ENCODE measurements at regions not wholly inside any gene's neighbourhood (a gene's known extent, or its start where the extent isn't known, plus 50 kb on each side); places are given as distances from the start of the nearest gene placed in this dataset.

DNA sequence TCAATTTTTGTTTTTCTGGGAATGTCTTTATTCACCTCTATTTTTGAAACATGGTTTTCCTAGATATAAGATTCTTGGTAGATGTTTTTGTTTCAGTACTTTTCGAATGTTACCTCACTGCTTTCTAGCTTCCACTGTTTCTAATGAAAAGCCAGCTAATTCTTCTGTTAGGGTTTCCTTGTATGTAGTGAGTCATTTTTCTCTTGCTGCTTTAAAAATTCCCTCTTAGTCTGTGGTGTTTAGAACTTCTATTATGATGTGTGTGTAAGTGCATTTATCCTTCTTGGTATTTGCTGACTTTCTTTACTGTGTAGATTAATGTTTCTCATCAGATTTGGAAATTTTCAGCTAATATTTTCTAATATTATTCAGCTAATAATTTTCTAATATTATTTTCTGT lies 151.1 kb upstream of the OSTN start:
- H3K9me3 ChIP-seq (ENCODE audit: control insufficient read depth, insufficient read depth, low read length): no peaks in the 10 kb centered on the region
- no peaks in the 10 kb centered on the region for H3K27me3 ChIP-seq (ENCODE audit: control insufficient read depth, low read length)
- no peak overlapping the region for H3K27ac ChIP-seq (ENCODE audit: low read depth, low read length)
- H3K36me3 ChIP-seq (ENCODE audit: control insufficient read depth, low read length): no peaks in the 10 kb centered on the region
- H3K79me2 ChIP-seq (ENCODE audit: control insufficient read depth, low read length): no peaks in the 10 kb centered on the region
- H3K4me2 ChIP-seq (ENCODE audit: low read length): no peak overlapping the region
- no peaks in the 10 kb centered on the region for H3F3A ChIP-seq (ENCODE audit: control insufficient read depth, insufficient read depth)
- H3K4me1 ChIP-seq (ENCODE audit: control insufficient read depth, low read length): no peaks in the 10 kb centered on the region
- no peak overlapping the region for H3K4me3 ChIP-seq (ENCODE audit: low read length)
- TF ChIP-seq EZH2phosphoT487 (IDR thresholded peaks at IDR 0.05; ENCODE audit: borderline replicate concordance, low read length): no peak
- TF ChIP-seq, protein P1, sequence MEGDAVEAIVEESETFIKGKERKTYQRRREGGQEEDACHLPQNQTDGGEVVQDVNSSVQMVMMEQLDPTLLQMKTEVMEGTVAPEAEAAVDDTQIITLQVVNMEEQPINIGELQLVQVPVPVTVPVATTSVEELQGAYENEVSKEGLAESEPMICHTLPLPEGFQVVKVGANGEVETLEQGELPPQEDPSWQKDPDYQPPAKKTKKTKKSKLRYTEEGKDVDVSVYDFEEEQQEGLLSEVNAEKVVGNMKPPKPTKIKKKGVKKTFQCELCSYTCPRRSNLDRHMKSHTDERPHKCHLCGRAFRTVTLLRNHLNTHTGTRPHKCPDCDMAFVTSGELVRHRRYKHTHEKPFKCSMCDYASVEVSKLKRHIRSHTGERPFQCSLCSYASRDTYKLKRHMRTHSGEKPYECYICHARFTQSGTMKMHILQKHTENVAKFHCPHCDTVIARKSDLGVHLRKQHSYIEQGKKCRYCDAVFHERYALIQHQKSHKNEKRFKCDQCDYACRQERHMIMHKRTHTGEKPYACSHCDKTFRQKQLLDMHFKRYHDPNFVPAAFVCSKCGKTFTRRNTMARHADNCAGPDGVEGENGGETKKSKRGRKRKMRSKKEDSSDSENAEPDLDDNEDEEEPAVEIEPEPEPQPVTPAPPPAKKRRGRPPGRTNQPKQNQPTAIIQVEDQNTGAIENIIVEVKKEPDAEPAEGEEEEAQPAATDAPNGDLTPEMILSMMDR (IDR thresholded peaks at IDR 0.05; ENCODE audit: low read depth, low read length, poor library complexity, severe bottlenecking): no peak
- no peaks in the 10 kb centered on the region for H4K20me1 ChIP-seq (ENCODE audit: control insufficient read depth, insufficient read depth, low read depth, low read length)
- no peaks in the 10 kb centered on the region for H3K9me2 ChIP-seq (replicated peaks; ENCODE audit: control insufficient read depth, low read length)

- Histone ChIP-seq H3K4me2 (ENCODE audit: low read length) (no peak overlapping the region), H3K4me1 (ENCODE audit: control insufficient read depth, low read length) (no peaks in the 10 kb centered on the region), H3K27me3 (ENCODE audit: control insufficient read depth, low read length) (no peaks in the 10 kb centered on the region), H3F3A (ENCODE audit: control insufficient read depth, insufficient read depth) (no peaks in the 10 kb centered on the region), H3K9me2 (replicated peaks; ENCODE audit: control insufficient read depth, low read length) (no peaks in the 10 kb centered on the region), H3K4me3 (ENCODE audit: low read length) (no peak overlapping the region), H3K36me3 (ENCODE audit: control insufficient read depth, low read length) (no peaks in the 10 kb centered on the region), H3K27ac (ENCODE audit: low read depth, low read length) (no peak overlapping the region), H3K9me3 (ENCODE audit: control insufficient read depth, insufficient read depth, low read length) (no peaks in the 10 kb centered on the region), H4K20me1 (ENCODE audit: control insufficient read depth, insufficient read depth, low read depth, low read length) (no peaks in the 10 kb centered on the region), H3K79me2 (ENCODE audit: control insufficient read depth, low read length) (no peaks in the 10 kb centered on the region)
- no peak for TF ChIP-seq EZH2phosphoT487 (IDR thresholded peaks at IDR 0.05; ENCODE audit: borderline replicate concordance, low read length)
- TF ChIP-seq, protein P1 (IDR thresholded peaks at IDR 0.05; ENCODE audit: low read depth, low read length, poor library complexity, severe bottlenecking): no peak
Observed at GRCh38 chr3:191030929-191031328, 168.1 kb upstream of the OSTN start.

DNA sequence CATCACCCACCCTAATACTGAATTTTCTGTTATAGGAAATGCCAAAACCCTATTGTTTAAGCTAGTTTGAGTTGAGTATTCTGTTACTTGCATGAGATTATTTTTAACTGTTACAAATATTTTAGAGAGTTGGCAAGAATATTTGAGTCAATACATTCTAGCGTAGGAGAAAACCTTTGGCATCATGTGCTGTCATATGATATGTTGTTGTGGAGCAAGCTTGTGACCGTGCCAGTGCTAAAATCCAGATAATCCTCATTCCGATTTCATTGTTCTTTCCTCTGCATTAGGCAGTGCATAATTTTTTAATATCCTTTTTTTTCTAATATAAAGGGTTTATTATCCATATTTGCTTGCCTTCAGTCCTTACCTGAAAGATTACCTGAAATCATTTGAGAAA lies 168.0 kb upstream of the GMNC start:
- TF ChIP-seq, protein P1 (IDR thresholded peaks at IDR 0.05; ENCODE audit: low read depth, low read length, poor library complexity, severe bottlenecking): no peak
- TF ChIP-seq EZH2phosphoT487 (IDR thresholded peaks at IDR 0.05; ENCODE audit: borderline replicate concordance, low read length): no peak
- H3F3A ChIP-seq (ENCODE audit: control insufficient read depth, insufficient read depth): no peaks in the 10 kb centered on the region

DNA sequence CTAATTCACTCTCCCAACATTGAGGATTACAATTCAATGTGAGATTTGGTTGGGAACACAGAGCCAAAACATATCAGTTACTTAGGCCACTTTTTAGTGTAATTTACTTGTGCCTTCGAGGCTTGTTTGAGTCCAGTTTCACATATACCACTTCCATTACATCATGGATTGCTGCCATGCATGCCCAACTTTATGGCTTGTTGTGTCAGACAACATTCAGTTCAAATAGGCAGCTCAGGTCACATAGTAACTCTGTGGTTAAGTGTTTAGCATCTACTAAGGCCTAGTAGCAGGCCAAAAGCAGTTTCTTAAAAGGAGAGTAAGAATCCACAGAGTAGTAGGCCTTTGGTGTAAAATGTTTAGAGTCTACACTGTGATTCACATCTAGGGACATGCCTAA lies 164.3 kb upstream of the GMNC start:
- H3F3A ChIP-seq (ENCODE audit: control insufficient read depth, insufficient read depth): no peaks in the 10 kb centered on the region
- H3K27ac ChIP-seq (ENCODE audit: low read depth, low read length): no peak overlapping the region

More for the DNA sequence above, 168.0 kb upstream of the GMNC start:
- no peak overlapping the region for H3K4me3 ChIP-seq (ENCODE audit: low read length)
- H3K9me2 ChIP-seq (replicated peaks; ENCODE audit: control insufficient read depth, low read length): no peaks in the 10 kb centered on the region
- H4K20me1 ChIP-seq (ENCODE audit: control insufficient read depth, insufficient read depth, low read depth, low read length): no peaks in the 10 kb centered on the region
- no peaks in the 10 kb centered on the region for H3K4me1 ChIP-seq (ENCODE audit: control insufficient read depth, low read length)
- H3K79me2 ChIP-seq (ENCODE audit: control insufficient read depth, low read length): no peaks in the 10 kb centered on the region
- H3K27ac ChIP-seq (ENCODE audit: low read depth, low read length): no peak overlapping the region
- H3K27me3 ChIP-seq (ENCODE audit: control insufficient read depth, low read length): no peaks in the 10 kb centered on the region
- no peaks in the 10 kb centered on the region for H3K36me3 ChIP-seq (ENCODE audit: control insufficient read depth, low read length)
- H3K9me3 ChIP-seq (ENCODE audit: control insufficient read depth, insufficient read depth, low read length): no peaks in the 10 kb centered on the region
- H3K4me2 ChIP-seq (ENCODE audit: low read length): no peak overlapping the region

More for the DNA sequence above, 164.3 kb upstream of the GMNC start:
- no peaks in the 10 kb centered on the region for H4K20me1 ChIP-seq (ENCODE audit: control insufficient read depth, insufficient read depth, low read depth, low read length)
- no peaks in the 10 kb centered on the region for H3K4me1 ChIP-seq (ENCODE audit: control insufficient read depth, low read length)
- H3K4me2 ChIP-seq (ENCODE audit: low read length): no peak overlapping the region
- no peaks in the 10 kb centered on the region for H3K36me3 ChIP-seq (ENCODE audit: control insufficient read depth, low read length)
- H3K4me3 ChIP-seq (ENCODE audit: low read length): no peak overlapping the region
- TF ChIP-seq EZH2phosphoT487 (IDR thresholded peaks at IDR 0.05; ENCODE audit: borderline replicate concordance, low read length): no peak
- TF ChIP-seq, protein P1 (IDR thresholded peaks at IDR 0.05; ENCODE audit: low read depth, low read length, poor library complexity, severe bottlenecking): no peak
- H3K27me3 ChIP-seq (ENCODE audit: control insufficient read depth, low read length): no peaks in the 10 kb centered on the region
- H3K9me3 ChIP-seq (ENCODE audit: control insufficient read depth, insufficient read depth, low read length): no peaks in the 10 kb centered on the region
- H3K9me2 ChIP-seq (replicated peaks; ENCODE audit: control insufficient read depth, low read length): no peaks in the 10 kb centered on the region
- no peaks in the 10 kb centered on the region for H3K79me2 ChIP-seq (ENCODE audit: control insufficient read depth, low read length)

Measured in DOHH2 (cell line).